Glutamatergic neuron (in vitro differentiated cells): ENCODE measurements at regions not wholly inside any gene's neighbourhood (a gene's known extent, or its start where the extent isn't known, plus 50 kb on each side); places are given as distances from the start of the nearest gene placed in this dataset.

Experiments used
- DNase-seq: peaks from one replicate; pipeline ENCODE4 v3.0.0; 2022
- H3K27ac Mint-ChIP-seq: one replicate; pipeline ENCODE4 v1.8.0; 2020; ENCODE audit warnings: mild to moderate bottlenecking, mixed read lengths, inconsistent platforms; ENCODE audit not compliant: unreplicated experiment
- H3K27me3 Mint-ChIP-seq: one replicate; pipeline ENCODE4 v1.8.0; 2020; ENCODE audit warnings: mild to moderate bottlenecking, moderate library complexity, mixed read lengths, inconsistent platforms; ENCODE audit not compliant: unreplicated experiment
- H3K36me3 Mint-ChIP-seq: one replicate; pipeline ENCODE4 v1.8.0; 2020; ENCODE audit warnings: mild to moderate bottlenecking, mixed read lengths, inconsistent platforms; ENCODE audit not compliant: unreplicated experiment
- H3K4me1 Mint-ChIP-seq: one replicate; pipeline ENCODE4 v1.8.0; 2020; ENCODE audit warnings: mild to moderate bottlenecking, low read depth, mixed read lengths, inconsistent platforms; ENCODE audit not compliant: unreplicated experiment
- H3K4me3 Mint-ChIP-seq: one replicate; pipeline ENCODE4 v1.8.0; 2020; ENCODE audit warnings: mild to moderate bottlenecking, mixed read lengths, inconsistent platforms; ENCODE audit not compliant: unreplicated experiment
- H3K9me3 Mint-ChIP-seq: one replicate; pipeline ENCODE4 v1.8.0; 2020; ENCODE audit warnings: mild to moderate bottlenecking, moderate library complexity, mixed read lengths, inconsistent platforms; ENCODE audit not compliant: unreplicated experiment
- CTCF ChIP-seq: fragments of 200-600 bp; sonication (generic); IDR thresholded peaks from one replicate; pipeline ENCODE4 v1.5.0; 2021; ENCODE audit not compliant: partially characterized antibody, unreplicated experiment

GRCh38 chr11:98153752-98154151, 867.0 kb upstream of the CNTN5 start:
- no peak overlapping the region for H3K27ac Mint-ChIP-seq
- H3K9me3 Mint-ChIP-seq, result peaks cover 2% of the 10 kb centered on the region
- no peak overlapping the region for H3K4me3 Mint-ChIP-seq
- peaks cover 6% of the 10 kb centered on the region for H3K36me3 Mint-ChIP-seq
- no peaks in the 10 kb centered on the region for H3K27me3 Mint-ChIP-seq
- H3K4me1 Mint-ChIP-seq, result no peaks in the 10 kb centered on the region
- no peak for TF ChIP-seq CTCF
- DNase-seq, result no peak

GRCh38 chr11:98155696-98156095, 865.1 kb upstream of the CNTN5 start:
- H3K4me1 Mint-ChIP-seq, result no peaks in the 10 kb centered on the region
- no peak for TF ChIP-seq CTCF
- H3K27ac Mint-ChIP-seq, result no peak overlapping the region
- H3K9me3 Mint-ChIP-seq, result peaks cover 2% of the 10 kb centered on the region
- no peaks in the 10 kb centered on the region for H3K27me3 Mint-ChIP-seq
- no peak overlapping the region for H3K4me3 Mint-ChIP-seq
- DNase-seq, result no peak
- H3K36me3 Mint-ChIP-seq, result peaks cover 6% of the 10 kb centered on the region

- no peak for TF ChIP-seq CTCF
- Mint-ChIP-seq H3K4me1 (peaks cover 2% of the 10 kb centered on the region), H3K27ac (no peak overlapping the region), H3K9me3 (no peaks in the 10 kb centered on the region), H3K36me3 (no peaks in the 10 kb centered on the region), H3K27me3 (no peaks in the 10 kb centered on the region), H3K4me3 (no peak overlapping the region)
- DNase-seq, result no peak
Measured at GRCh38 chr11:98177925-98178324, 842.8 kb upstream of the CNTN5 start.

- TF ChIP-seq CTCF, result no peak
- Mint-ChIP-seq H3K9me3 (no peaks in the 10 kb centered on the region), H3K36me3 (no peaks in the 10 kb centered on the region)
Measured at GRCh38 chr11:98180511-98180910, 840.2 kb upstream of the CNTN5 start.

GRCh38 chr11:98180921-98181320, 839.8 kb upstream of the CNTN5 start:
- no peak overlapping the region for H3K27ac Mint-ChIP-seq
- no peaks in the 10 kb centered on the region for H3K36me3 Mint-ChIP-seq
- H3K4me3 Mint-ChIP-seq, result no peak overlapping the region
- no peaks in the 10 kb centered on the region for H3K9me3 Mint-ChIP-seq
- H3K27me3 Mint-ChIP-seq, result no peaks in the 10 kb centered on the region
- DNase-seq, result no peak
- no peak for TF ChIP-seq CTCF
- H3K4me1 Mint-ChIP-seq, result peaks cover 2% of the 10 kb centered on the region

More at GRCh38 chr11:98180511-98180910, 840.2 kb upstream of the CNTN5 start:
- H3K4me3 Mint-ChIP-seq, result no peak overlapping the region
- H3K27ac Mint-ChIP-seq, result no peak overlapping the region
- DNase-seq, result no peak
- no peaks in the 10 kb centered on the region for H3K27me3 Mint-ChIP-seq
- peaks cover 2% of the 10 kb centered on the region for H3K4me1 Mint-ChIP-seq
